22Rv1 (cell line): ENCODE measurements at regions not wholly inside any gene's neighbourhood (a gene's known extent, or its start where the extent isn't known, plus 50 kb on each side); places are given as distances from the start of the nearest gene placed in this dataset.

Experiments
- CTCF ChIP-seq: fragments of 450-650 bp; IDR thresholded peaks from 2 replicates; pipeline ENCODE4 v1.5.1; 2017; ENCODE audit warnings: mild to moderate bottlenecking
- ZFX ChIP-seq: fragments of 450-650 bp; IDR thresholded peaks from 2 replicates; pipeline ENCODE4 v1.6.1; 2017; ENCODE audit warnings: antibody characterized with exemption, borderline replicate concordance

- TF ChIP-seq CTCF (no peak), ZFX (no peak)
These were observed 300.5 kb downstream of the MIAT start for GRCh38 chr22:26957897-26958296.
